B cell (primary cell): ENCODE measurements at regions not wholly inside any gene's neighbourhood (a gene's known extent, or its start where the extent isn't known, plus 50 kb on each side); places are given as distances from the start of the nearest gene placed in this dataset.

Experiments
- EZH2 ChIP-seq: IDR thresholded peaks from 2 replicates; pipeline ENCODE4 v1.6.1; 2012; ENCODE audit warnings: borderline replicate concordance, low read depth, mild to moderate bottlenecking, moderate library complexity, low read length; ENCODE audit not compliant: insufficient read depth, poor library complexity, severe bottlenecking
- TF ChIP-seq, protein P1 (sequence below): fragments of 200-600 bp; IDR thresholded peaks from one replicate; pipeline ENCODE4 v1.8.0; 2022; ENCODE audit warnings: antibody characterized with exemption, mild to moderate bottlenecking

DNA sequence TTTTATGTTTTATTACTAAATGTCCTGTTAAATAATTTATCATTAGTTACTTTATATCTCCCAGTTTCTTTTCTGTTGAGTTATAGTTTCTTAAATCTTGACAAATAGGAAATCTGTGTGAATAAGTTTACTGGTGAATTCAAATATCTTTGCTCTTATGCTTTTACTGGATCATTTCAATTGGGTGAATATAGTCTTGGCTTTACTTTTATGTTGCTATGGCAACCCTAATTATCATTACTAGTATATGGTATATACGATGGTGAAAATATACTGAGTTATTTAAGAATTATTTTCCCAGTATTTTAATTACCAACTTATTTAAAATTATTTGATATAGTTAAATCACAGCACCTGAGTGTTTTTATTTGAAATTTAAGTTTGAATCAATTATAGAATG lies 363.0 kb downstream of the CDH10 start:
- TF ChIP-seq, protein P1, sequence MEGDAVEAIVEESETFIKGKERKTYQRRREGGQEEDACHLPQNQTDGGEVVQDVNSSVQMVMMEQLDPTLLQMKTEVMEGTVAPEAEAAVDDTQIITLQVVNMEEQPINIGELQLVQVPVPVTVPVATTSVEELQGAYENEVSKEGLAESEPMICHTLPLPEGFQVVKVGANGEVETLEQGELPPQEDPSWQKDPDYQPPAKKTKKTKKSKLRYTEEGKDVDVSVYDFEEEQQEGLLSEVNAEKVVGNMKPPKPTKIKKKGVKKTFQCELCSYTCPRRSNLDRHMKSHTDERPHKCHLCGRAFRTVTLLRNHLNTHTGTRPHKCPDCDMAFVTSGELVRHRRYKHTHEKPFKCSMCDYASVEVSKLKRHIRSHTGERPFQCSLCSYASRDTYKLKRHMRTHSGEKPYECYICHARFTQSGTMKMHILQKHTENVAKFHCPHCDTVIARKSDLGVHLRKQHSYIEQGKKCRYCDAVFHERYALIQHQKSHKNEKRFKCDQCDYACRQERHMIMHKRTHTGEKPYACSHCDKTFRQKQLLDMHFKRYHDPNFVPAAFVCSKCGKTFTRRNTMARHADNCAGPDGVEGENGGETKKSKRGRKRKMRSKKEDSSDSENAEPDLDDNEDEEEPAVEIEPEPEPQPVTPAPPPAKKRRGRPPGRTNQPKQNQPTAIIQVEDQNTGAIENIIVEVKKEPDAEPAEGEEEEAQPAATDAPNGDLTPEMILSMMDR = no peak
- no peak for TF ChIP-seq EZH2
